ENCODE measurements at regions not wholly inside any gene's neighbourhood (a gene's known extent, or its start where the extent isn't known, plus 50 kb on each side); places are given as distances from the start of the nearest gene placed in this dataset.

DNA sequence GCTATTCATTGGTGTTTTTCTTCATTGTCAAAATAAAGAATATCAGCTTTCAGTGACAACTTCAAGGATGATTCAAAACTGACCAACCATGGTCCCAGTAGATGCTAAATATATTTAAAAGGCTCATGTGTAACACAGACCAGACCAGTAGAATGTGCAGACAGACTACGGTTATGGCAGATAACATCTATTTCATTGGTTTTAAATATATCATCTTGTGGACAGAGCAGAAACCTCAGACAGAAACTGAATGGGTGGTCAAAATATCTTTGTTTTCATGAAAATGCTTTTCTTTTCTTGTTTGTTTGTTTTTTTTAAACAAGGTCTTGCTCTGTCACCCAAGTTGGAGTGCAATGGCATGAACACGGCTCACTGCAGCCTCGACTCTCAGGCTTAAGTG lies 107.4 kb upstream of the CREB1 start:
- TF ChIP-seq, protein P1, sequence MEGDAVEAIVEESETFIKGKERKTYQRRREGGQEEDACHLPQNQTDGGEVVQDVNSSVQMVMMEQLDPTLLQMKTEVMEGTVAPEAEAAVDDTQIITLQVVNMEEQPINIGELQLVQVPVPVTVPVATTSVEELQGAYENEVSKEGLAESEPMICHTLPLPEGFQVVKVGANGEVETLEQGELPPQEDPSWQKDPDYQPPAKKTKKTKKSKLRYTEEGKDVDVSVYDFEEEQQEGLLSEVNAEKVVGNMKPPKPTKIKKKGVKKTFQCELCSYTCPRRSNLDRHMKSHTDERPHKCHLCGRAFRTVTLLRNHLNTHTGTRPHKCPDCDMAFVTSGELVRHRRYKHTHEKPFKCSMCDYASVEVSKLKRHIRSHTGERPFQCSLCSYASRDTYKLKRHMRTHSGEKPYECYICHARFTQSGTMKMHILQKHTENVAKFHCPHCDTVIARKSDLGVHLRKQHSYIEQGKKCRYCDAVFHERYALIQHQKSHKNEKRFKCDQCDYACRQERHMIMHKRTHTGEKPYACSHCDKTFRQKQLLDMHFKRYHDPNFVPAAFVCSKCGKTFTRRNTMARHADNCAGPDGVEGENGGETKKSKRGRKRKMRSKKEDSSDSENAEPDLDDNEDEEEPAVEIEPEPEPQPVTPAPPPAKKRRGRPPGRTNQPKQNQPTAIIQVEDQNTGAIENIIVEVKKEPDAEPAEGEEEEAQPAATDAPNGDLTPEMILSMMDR (IDR thresholded peaks at IDR 0.05) = no peak
- no peak for TF ChIP-seq POLR2A (IDR thresholded peaks at IDR 0.05)

All from thyroid gland (tissue), 4 donors.